ENCODE measurements at regions not wholly inside any gene's neighbourhood (a gene's known extent, or its start where the extent isn't known, plus 50 kb on each side); places are given as distances from the start of the nearest gene placed in this dataset.

DNA sequence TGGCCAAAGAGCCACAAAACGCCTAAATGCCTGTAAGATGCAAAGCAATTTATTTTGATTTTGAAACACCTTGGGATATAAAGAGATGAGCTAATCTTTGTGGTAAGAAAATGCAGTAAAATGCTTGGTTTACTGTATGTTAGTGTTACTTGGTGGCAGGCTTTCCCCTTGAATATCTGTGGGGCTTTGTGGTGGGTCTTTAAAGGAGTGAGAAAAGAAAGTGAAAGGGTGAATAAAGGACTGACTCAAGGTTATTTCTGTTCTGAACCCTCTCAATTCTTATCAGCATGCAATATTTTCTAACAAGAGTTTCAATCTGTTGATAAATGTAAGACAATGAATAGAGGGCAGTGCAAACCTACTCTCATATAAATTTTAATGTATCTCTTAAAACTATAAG is 1555.9 kb upstream of the RAG2 start:
- TF ChIP-seq POLR2A (IDR thresholded peaks at IDR 0.05; ENCODE audit: low read length) (no peak), GATA1 (IDR thresholded peaks at IDR 0.05; ENCODE audit: low read depth, low read length) (no peak)
